Astrocyte (in vitro differentiated cells and primary cell): ENCODE measurements at regions not wholly inside any gene's neighbourhood (a gene's known extent, or its start where the extent isn't known, plus 50 kb on each side); places are given as distances from the start of the nearest gene placed in this dataset.
A peak's percentile ranks its signal among the peaks of the same experiment; 100 is the strongest.

ENCODE experiments used
- DNase-seq: peaks from one replicate; pipeline ENCODE4 v3.0.0-alpha.2; 2010; ENCODE audit warnings: low read depth
- FAIRE-seq: peaks from 2 replicates; lab custom pipeline; 2011; peaks lifted over from hg19 to GRCh38; lab: Jason Lieb, UNC
- H2AFZ ChIP-seq: 2 replicates; pipeline ENCODE4 v1.6.0; 2012; ENCODE audit warnings: low read depth, low read length, inconsistent platforms
- H3K27ac ChIP-seq: 2 replicates; pipeline ENCODE4 v1.5.1; 2011; ENCODE audit warnings: low read depth, low read length, inconsistent platforms
- H3K27me3 ChIP-seq: 2 replicates; pipeline ENCODE4 v1.6.0; 2011; ENCODE audit warnings: low read length, inconsistent platforms; ENCODE audit not compliant: insufficient read depth
- H3K36me3 ChIP-seq: 2 replicates; pipeline ENCODE4 v1.5.1; 2011; ENCODE audit warnings: low read length, inconsistent platforms; ENCODE audit not compliant: insufficient read depth
- H3K4me1 ChIP-seq: 2 replicates; pipeline ENCODE4 v1.5.1; 2011; ENCODE audit warnings: low read length, inconsistent platforms; ENCODE audit not compliant: insufficient read depth
- H3K4me2 ChIP-seq: 2 replicates; pipeline ENCODE4 v1.6.0; 2012; ENCODE audit warnings: low read length, inconsistent platforms
- H3K4me3 ChIP-seq: 2 replicates; pipeline ENCODE4 v1.5.1; 2011; ENCODE audit warnings: low read depth, mild to moderate bottlenecking, low read length, inconsistent platforms; ENCODE audit not compliant: insufficient read depth
- H3K79me2 ChIP-seq: 2 replicates; pipeline ENCODE4 v1.6.0; 2012; ENCODE audit warnings: mild to moderate bottlenecking, low read length, inconsistent platforms; ENCODE audit not compliant: insufficient read depth
- H3K9ac ChIP-seq: 2 replicates; pipeline ENCODE4 v1.6.0; 2012; ENCODE audit warnings: mild to moderate bottlenecking, low read length, inconsistent platforms
- H3K9me3 ChIP-seq: 2 replicates; pipeline ENCODE4 v1.5.1; 2012; ENCODE audit warnings: low read depth, mild to moderate bottlenecking, low read length, inconsistent platforms; ENCODE audit not compliant: insufficient read depth
- H4K20me1 ChIP-seq: 2 replicates; pipeline ENCODE4 v1.6.0; 2012; ENCODE audit warnings: low read length, inconsistent platforms; ENCODE audit not compliant: insufficient read depth
- H3K27ac Mint-ChIP-seq: one replicate; pipeline ENCODE4 v1.8.0; 2021; ENCODE audit warnings: mild to moderate bottlenecking, mixed read lengths; ENCODE audit not compliant: unreplicated experiment
- H3K27me3 Mint-ChIP-seq: one replicate; pipeline ENCODE4 v1.8.0; 2021; ENCODE audit warnings: low read depth, mixed read lengths; ENCODE audit not compliant: unreplicated experiment
- H3K36me3 Mint-ChIP-seq: one replicate; pipeline ENCODE4 v1.8.0; 2021; ENCODE audit warnings: low read depth, mixed read lengths; ENCODE audit not compliant: unreplicated experiment
- H3K4me1 Mint-ChIP-seq: one replicate; pipeline ENCODE4 v1.8.0; 2021; ENCODE audit warnings: low read depth, mixed read lengths; ENCODE audit not compliant: unreplicated experiment
- H3K4me3 Mint-ChIP-seq: one replicate; pipeline ENCODE4 v1.8.0; 2021; ENCODE audit warnings: mild to moderate bottlenecking, moderate library complexity, mixed read lengths; ENCODE audit not compliant: unreplicated experiment
- H3K9me3 Mint-ChIP-seq: one replicate; pipeline ENCODE4 v1.8.0; 2021; ENCODE audit warnings: mild to moderate bottlenecking, mixed read lengths; ENCODE audit not compliant: unreplicated experiment
- CTCF ChIP-seq: IDR thresholded peaks from 2 replicates; pipeline ENCODE4 v1.5.1; 2011; ENCODE audit warnings: low read depth, mild to moderate bottlenecking, inconsistent platforms, low read length, moderate library complexity; ENCODE audit not compliant: insufficient read depth
- EZH2 ChIP-seq: IDR thresholded peaks from 2 replicates; pipeline ENCODE4 v1.6.1; 2012; ENCODE audit warnings: mild to moderate bottlenecking, low read length, inconsistent platforms; ENCODE audit not compliant: insufficient read depth

- DNase-seq (no peak), FAIRE-seq (no peak)
- Histone ChIP-seq H3K9ac (no peak overlapping the region), H3K4me1 (no peaks in the 10 kb centered on the region), H3K27me3 (no peaks in the 10 kb centered on the region), H4K20me1 (no peaks in the 10 kb centered on the region), H3K4me2 (no peak overlapping the region), H3K9me3 (no peaks in the 10 kb centered on the region), H3K79me2 (no peaks in the 10 kb centered on the region), H3K27ac (no peak overlapping the region), H3K4me3 (no peak overlapping the region), H2AFZ (no peak overlapping the region), H3K36me3 (no peaks in the 10 kb centered on the region)
- no peaks in the 10 kb centered on the region for H3K4me1 Mint-ChIP-seq
- no peak overlapping the region for H3K4me3 Mint-ChIP-seq
- no peaks in the 10 kb centered on the region for H3K9me3 Mint-ChIP-seq
- TF ChIP-seq EZH2 = no peak
- no peak for TF ChIP-seq CTCF
- no peak overlapping the region for H3K27ac Mint-ChIP-seq
- peaks cover 5% of the 10 kb centered on the region for H3K27me3 Mint-ChIP-seq
- no peaks in the 10 kb centered on the region for H3K36me3 Mint-ChIP-seq
These were observed 206.8 kb upstream of the ARG1 start for GRCh38 chr6:131366223-131366622.

- TF ChIP-seq CTCF = no peak
- no peak for TF ChIP-seq EZH2
- no peak overlapping the region for H2AFZ ChIP-seq
- H3K27ac ChIP-seq = no peak overlapping the region
- no peaks in the 10 kb centered on the region for H3K27me3 ChIP-seq
- no peaks in the 10 kb centered on the region for H3K4me1 Mint-ChIP-seq
- H3K36me3 ChIP-seq = no peaks in the 10 kb centered on the region
- H3K79me2 ChIP-seq = no peaks in the 10 kb centered on the region
- DNase-seq = no peak
- no peaks in the 10 kb centered on the region for H3K9me3 ChIP-seq
- peaks cover 5% of the 10 kb centered on the region for H3K27me3 Mint-ChIP-seq
- no peak overlapping the region for H3K4me2 ChIP-seq
- no peak overlapping the region for H3K27ac Mint-ChIP-seq
- H3K9ac ChIP-seq = no peak overlapping the region
- no peaks in the 10 kb centered on the region for H3K4me1 ChIP-seq
- H3K9me3 Mint-ChIP-seq = no peaks in the 10 kb centered on the region
- H3K4me3 Mint-ChIP-seq = no peak overlapping the region
- H4K20me1 ChIP-seq = no peaks in the 10 kb centered on the region
- no peak overlapping the region for H3K4me3 ChIP-seq
- FAIRE-seq = no peak
- H3K36me3 Mint-ChIP-seq = no peaks in the 10 kb centered on the region
These were observed 205.7 kb upstream of the ARG1 start for GRCh38 chr6:131367206-131367873.

DNA sequence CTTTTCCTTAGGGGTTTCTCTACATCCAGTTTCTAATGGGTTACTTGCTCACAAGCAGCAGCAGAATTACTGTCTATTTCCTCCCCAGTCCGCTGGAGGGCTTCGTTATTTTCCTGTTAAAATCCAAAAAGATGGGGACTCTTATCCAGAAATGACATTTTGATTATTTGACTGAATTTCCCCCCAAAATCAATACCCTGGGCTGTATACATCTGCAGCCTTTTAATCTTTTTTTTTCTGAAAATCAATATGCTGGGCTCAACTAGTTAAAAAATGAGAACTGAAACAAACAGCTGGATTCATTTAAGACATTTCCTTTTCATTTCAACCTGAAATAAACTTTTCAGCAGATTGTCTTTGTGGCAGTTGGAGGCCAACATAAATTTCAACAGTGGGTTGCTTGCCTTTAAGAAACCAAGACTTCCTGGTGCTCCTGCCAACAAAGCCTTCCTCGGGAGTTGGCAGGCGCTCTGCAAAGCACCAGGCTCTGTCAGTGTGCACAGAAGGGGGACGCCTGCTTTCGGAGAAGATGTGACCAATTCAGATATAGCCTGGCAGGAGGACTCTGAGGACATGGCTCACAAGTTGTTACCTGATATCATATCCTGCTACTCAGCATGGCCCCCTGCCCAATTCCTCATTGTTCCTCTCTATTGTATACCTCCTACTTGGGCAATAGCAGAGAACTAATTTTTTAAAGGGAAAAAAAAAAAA lies 204.7 kb upstream of the ARG1 start:
- Mint-ChIP-seq H3K36me3 (no peaks in the 10 kb centered on the region), H3K27me3 (peaks cover 4% of the 10 kb centered on the region), H3K9me3 (no peaks in the 10 kb centered on the region), H3K4me3 (no peak overlapping the region), H3K27ac (no peak overlapping the region), H3K4me1 (peaks cover 1% of the 10 kb centered on the region)
- Histone ChIP-seq H3K27ac (no peak overlapping the region), H3K4me3 (no peak overlapping the region), H3K9ac (no peak overlapping the region), H2AFZ (no peak overlapping the region), H4K20me1 (no peaks in the 10 kb centered on the region), H3K4me2 (no peak overlapping the region), H3K36me3 (no peaks in the 10 kb centered on the region), H3K27me3 (no peaks in the 10 kb centered on the region), H3K4me1 (no peaks in the 10 kb centered on the region), H3K79me2 (no peaks in the 10 kb centered on the region), H3K9me3 (no peaks in the 10 kb centered on the region)
- no peak for FAIRE-seq
- DNase-seq = peak; percentile 33
- TF ChIP-seq CTCF (no peak), EZH2 (no peak)
